ENCODE measurements at regions not wholly inside any gene's neighbourhood (a gene's known extent, or its start where the extent isn't known, plus 50 kb on each side); places are given as distances from the start of the nearest gene placed in this dataset.

DNA sequence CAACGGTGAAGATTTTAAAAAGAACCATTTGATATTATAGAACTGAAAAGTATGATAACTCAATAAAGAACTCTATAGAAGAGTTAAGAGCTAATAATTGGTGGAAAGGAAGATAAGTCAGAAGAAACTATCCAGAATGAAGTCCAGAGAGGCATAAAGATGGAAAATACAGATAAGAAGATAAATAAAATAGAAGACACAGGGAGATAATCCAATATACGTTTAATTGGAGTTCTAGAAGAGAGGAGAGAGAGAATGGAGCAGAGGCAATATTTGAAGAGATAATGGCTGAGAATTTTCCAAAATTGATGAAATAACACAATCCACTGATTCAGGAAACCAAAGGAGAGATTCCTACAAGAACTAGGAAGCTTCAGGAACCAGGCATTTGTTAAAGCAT lies 49.8 kb upstream of the EPHB3 start:
- no TSS peak for BruUV-seq (replicated peaks)
- ChIA-PET POLR2A (interaction anchor here (0.7 kb wide), 1 partner anchor 302 kb away, joined by 3 read pairs; no protein-coding TSS in a partner anchor), CTCF (interaction anchor here (0.9 to 4.9 kb wide), 9 partner anchors 11 to 158 kb away, joined by 3 to 79 read pairs (median 6); no protein-coding TSS in a partner anchor), SMC1A (ENCODE audit: uncharacterized antibody, unreplicated experiment) (interaction anchor here (1.1 to 1.6 kb wide), 6 partner anchors 26 to 310 kb away, joined by 3 to 5 read pairs (median 3); no protein-coding TSS in a partner anchor), RAD21 (ENCODE audit: unreplicated experiment) (no interaction called here)
- intact Hi-C loops (cut with micrococcal nuclease; ENCODE audit: unreplicated experiment) (loop anchor here (5.0 kb wide), 1 partner anchor 44 kb away; no protein-coding TSS in a partner anchor), in situ Hi-C loops (cut with MboI) (loop anchor here (10.0 kb wide), 1 partner anchor 617 kb away; no protein-coding TSS in a partner anchor)
- Histone ChIP-seq H3K9ac (ENCODE audit: control insufficient read depth, insufficient read depth, low read length) (no peak overlapping the region), H3K4me1 (ENCODE audit: control insufficient read depth, insufficient read depth, low read length) (no peaks in the 10 kb centered on the region), H3K4me3 (no peak overlapping the region), H3K4me2 (ENCODE audit: control insufficient read depth, insufficient read depth) (no peak overlapping the region), H3K27me3 (replicated peaks in 1 of 2; ENCODE audit: control insufficient read depth in 2 of 2, insufficient read depth in 2 of 2, low read length in 1 of 2) (peaks cover 2 to 13% of the 10 kb centered on the region in 2 experiments), H3K27ac (ENCODE audit: control insufficient read depth, insufficient read depth) (no peak overlapping the region), H3K9me3 (replicated peaks; ENCODE audit: control insufficient read depth, insufficient read depth, low read length) (no peaks in the 10 kb centered on the region), H2AFZ (ENCODE audit: control insufficient read depth, low read depth, low read length) (no peak overlapping the region), H3K79me2 (ENCODE audit: control insufficient read depth, insufficient read depth, low read length) (no peaks in the 10 kb centered on the region), H4K20me1 (ENCODE audit: control insufficient read depth, insufficient read depth) (no peaks in the 10 kb centered on the region), H3K36me3 (ENCODE audit: control insufficient read depth in 2 of 2, insufficient read depth in 2 of 2, low read length in 1 of 2) (no peaks in the 10 kb centered on the region)
- no peak for ATAC-seq
- TF ChIP-seq USF2 (IDR thresholded peaks at IDR 0.05; ENCODE audit: borderline replicate concordance, low read depth, low read length) (no peak), YY1 (IDR thresholded peaks at IDR 0.05; ENCODE audit: low read depth, low read length) (no peak), HDAC6 (IDR thresholded peaks at IDR 0.05; ENCODE audit: unreplicated experiment) (no peak), SIN3A (IDR thresholded peaks at IDR 0.05; ENCODE audit: low read depth, low read length) (no peak)
- TF ChIP-seq, protein P1, sequence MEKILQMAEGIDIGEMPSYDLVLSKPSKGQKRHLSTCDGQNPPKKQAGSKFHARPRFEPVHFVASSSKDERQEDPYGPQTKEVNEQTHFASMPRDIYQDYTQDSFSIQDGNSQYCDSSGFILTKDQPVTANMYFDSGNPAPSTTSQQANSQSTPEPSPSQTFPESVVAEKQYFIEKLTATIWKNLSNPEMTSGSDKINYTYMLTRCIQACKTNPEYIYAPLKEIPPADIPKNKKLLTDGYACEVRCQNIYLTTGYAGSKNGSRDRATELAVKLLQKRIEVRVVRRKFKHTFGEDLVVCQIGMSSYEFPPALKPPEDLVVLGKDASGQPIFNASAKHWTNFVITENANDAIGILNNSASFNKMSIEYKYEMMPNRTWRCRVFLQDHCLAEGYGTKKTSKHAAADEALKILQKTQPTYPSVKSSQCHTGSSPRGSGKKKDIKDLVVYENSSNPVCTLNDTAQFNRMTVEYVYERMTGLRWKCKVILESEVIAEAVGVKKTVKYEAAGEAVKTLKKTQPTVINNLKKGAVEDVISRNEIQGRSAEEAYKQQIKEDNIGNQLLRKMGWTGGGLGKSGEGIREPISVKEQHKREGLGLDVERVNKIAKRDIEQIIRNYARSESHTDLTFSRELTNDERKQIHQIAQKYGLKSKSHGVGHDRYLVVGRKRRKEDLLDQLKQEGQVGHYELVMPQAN (conservative IDR thresholded peaks at IDR 0.05) = no peak
- FAIRE-seq = no peak
- DNase-seq (ENCODE audit: low read depth, low spot score) = no peak
- 26% methylated on average over 2 of the region's 2 CpGs for WGBS (ENCODE audit: insufficient coverage, insufficient replicate concordance, low lambda C conversion rate, missing lambda C conversion rate)
